HK-2 (cell line): ENCODE measurements at regions not wholly inside any gene's neighbourhood (a gene's known extent, or its start where the extent isn't known, plus 50 kb on each side); places are given as distances from the start of the nearest gene placed in this dataset.

Source experiments
- DNase-seq: peaks from one replicate; pipeline ENCODE4 v3.0.0-alpha.2; 2018; ENCODE audit not compliant: unreplicated experiment

DNA sequence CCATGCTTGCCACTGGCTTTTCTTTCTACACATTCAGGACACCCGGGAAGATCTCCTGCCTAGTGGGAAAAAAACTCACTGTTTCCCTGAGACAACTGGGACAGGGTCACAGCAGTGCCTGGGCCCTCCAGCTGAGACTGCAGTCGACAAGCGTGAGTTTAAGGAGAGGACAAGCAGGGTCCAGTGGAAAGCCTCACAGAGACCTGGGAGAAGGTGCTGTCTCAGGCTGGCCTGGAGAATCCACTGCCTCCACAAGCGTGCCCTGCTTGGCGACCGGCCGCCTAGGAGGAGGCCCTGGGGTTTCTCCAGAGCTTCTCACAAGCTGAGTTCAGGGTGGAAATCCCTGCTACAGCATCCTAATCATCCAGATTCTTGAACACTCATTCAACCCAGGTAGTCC lies 519.6 kb upstream of the RAB6C start:
- no peak for DNase-seq

DNA sequence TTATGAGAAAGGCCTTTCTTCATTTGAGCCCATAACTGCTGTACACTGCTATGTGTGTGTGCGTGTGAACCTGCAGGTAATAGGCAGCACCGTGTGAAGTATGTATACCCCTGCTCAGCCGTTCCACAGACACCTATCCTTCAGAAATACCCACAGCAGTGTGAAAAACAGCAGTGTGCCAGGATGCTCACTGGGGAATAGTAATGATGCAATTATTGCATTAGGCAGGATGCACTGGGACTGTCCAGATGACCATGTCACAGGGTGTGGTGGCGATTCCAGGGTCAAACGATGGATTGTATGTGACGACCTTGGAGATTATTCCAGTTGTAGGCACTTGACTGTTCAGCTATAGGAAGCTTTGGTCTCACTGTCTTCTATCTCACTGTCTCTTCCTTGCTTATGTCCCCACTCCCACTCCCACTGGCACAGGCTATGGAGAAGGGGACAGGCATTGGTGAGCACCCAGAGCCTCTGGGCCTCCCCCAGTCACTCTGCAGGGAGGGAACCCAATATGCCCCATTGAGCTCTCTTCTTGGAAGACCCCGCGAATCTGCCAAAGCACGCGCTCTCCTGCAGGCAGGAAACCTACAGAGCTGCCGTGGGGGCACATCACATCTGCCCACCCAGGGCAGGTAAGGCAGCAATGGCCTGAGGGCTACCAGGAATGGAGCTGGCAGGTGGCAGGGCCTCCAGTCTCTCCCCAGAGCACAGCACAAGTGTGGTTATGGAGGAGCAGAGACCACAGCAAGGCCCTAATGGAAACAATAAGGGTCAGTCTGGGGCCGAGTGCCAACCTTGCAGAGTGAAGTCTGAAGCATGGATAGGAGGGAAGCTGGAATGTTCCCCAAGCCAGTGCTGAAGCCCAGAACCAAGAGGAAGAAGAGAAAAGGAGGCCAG lies 518.9 kb upstream of the RAB6C start:
- no peak for DNase-seq

DNA sequence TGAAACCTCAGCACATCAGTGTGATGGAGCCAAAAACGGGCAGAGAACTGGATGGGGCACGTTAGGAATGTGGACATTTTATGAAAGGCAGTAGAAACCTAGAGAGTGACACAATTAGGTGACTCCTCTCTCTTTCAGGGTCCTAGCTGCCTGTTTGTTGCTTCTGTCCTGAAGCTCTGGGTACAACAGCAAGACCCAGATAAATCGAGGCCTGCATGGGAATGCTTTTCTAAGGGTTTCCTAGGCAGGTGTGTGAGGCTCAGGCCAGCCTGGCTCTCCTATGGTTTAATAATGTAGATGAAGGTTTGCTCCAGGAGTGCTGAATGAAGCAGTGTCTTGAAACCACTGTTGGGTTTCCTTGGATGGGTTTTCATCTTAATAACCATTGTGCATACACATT lies 517.1 kb upstream of the RAB6C start:
- DNase-seq: no peak

DNA sequence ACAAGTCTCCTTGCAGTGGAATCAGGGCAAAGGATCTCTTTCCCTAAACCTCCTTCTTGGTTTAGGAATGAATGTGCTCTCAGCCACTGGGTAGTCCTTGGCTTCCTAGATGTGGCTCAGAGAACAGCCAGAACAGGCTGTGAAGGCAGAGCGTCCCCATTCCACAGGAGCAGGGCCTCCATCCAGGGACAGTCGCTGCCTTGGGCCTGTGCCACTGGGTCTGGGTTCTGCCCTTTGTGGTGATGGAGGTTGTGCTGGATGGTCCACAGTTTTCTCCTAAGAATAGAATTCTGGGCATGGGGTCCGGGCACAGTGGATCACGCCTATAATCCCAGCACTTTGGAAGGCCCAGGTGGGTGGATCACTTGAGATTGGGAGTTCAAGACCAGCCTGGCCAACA lies 516.5 kb upstream of the RAB6C start:
- no peak for DNase-seq

DNA sequence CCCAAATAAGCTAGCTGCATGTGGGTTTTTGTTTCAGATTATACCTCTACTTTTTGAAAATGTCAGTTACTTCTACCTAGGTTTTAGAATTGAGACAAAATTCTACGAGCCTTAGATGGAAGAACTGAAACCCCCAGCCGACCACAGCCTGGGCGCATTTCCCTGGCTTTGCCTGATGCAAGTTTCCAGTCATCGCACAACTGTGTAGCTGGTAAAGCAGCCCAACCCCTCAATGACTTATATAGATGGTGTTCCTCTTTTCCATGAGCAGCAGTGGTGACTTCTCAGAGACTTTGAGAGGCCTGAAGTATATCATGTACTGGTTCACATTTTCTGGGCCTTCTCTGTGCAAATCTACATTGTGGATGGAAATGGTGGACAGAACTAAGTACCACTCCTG lies 515.4 kb upstream of the RAB6C start:
- no peak for DNase-seq

DNA sequence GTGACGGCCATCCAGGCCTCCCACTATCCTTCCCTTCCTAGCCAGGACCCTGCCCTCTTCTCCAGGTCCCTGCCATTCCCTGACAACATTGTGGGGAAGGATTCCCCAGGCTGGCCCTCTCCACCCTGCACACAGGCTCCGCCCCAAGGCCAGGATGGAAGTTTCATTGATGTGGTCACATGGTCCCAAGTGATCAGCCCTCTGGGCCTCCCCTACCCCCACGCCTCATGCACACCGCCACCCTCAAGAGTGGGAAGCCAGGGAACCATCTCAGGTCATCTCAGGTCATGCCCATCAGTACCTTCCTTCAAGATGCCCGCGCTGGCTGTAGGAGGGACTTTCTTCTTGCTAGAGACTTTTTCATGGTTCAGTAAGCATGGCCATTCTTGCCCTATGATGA lies 514.8 kb upstream of the RAB6C start:
- no peak for DNase-seq

DNA sequence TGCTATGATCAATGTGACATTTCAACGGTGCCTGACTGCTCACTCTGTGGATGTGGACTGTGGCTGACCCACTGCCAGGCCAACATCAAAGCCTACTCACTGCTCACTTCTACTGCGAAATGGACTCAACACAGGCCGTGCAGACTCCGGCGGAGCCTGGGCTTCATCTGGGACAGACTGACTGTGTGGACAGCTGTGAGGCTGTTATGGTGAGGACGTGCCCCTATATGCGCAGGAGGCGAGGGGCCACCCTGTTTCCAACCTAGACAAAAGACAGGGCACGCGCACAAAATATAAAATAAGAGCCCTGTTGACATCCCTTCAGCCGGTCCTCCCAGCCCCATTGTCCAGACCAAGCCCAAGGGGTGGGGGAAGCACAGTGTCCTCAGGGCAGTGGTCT lies 514.4 kb upstream of the RAB6C start:
- DNase-seq: no peak

DNA sequence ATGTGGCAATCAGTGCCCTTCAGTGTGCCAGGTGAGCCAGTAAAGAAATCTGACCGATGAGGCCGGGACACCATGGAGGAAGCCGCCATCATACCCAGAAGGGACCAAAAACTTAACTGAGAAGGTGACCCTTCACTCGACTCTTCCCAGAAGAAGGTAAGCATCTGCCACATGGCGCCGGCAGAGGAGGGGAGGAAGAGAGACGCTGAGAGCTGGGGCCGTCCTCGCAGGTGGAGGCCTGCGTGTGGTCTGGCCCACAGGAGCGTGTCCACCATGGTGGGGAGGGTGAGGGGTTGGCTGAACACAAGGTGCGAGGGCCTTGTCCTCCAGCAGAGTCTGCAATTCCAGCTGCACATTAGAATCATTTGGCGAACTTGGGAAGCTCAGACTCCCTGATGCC lies 513.1 kb upstream of the RAB6C start:
- no peak for DNase-seq

DNA sequence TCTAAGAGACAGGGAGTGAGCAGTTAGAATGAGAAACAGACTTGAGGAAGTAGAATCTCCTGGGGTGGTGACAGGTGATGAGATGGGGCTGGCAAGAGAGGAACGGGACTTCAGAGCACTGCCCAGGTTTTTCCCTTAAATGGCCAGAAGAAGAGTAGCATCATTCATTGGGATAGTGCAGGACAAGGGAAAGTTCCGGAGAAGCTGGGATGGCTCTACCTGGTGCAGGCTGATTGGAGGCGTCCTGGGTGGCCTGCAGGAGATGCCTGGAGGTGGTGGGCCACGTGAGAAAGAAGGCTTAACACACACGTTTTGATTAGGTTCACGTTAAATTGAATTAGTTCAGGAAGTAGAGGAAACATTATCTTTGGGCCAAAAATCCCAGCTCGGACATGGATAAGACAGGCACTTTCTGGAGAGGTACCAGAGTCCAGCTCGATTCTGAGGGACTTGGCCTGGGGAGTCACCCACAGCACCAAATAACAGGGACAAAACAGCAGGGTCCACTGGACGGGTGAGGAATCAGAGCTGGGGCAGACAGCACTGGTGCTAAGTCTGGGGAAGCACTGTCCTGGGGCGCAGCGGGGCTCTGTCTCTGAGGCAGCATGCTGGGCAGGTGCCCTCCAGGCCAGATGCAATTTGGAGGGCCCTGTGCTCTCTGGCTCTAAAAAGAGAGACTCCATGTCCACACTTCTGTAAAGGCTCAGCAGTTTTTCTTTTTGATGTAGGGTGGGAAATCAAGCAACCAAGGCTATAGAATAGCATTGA lies 512.3 kb upstream of the RAB6C start:
- DNase-seq: no peak

DNA sequence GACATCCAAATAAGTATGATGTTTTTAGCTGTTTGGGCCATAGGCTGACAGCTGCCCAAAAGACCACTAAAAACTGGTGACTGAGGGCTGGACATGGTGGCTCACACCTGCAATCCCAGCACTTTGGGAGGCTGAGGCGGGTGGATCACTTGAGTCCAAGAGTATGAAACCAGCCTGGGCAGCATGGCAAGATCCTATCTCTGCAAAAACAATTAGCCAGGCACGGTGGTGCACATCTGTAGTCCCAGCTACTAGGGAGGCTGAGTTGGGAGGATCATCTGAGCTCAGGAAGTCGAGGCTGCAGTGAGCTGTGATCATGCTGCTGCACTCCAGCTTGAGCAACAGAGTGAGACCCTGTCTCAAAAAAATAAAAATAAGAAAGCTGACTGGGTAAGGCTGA lies 511.5 kb upstream of the RAB6C start:
- no peak for DNase-seq

DNA sequence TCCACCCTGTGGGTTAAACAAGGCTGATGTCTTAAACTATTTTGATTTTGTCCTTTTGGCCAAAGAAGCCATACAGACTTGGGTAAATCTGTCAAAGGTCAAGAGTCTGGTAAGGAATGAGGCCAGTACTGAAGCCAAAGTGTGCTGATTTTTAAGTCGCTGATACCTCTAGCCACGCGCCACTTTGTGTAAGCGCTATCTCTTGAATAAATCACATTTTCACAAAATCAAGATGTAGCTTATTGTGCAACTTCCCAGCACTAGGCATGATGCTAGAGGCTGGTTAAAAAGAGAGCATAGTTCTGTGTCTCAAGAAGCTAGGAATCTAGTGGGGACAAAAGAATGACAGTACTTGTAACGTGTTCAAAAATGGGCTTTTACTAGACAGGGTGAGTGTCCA lies 510.6 kb upstream of the RAB6C start:
- DNase-seq: no peak

DNA sequence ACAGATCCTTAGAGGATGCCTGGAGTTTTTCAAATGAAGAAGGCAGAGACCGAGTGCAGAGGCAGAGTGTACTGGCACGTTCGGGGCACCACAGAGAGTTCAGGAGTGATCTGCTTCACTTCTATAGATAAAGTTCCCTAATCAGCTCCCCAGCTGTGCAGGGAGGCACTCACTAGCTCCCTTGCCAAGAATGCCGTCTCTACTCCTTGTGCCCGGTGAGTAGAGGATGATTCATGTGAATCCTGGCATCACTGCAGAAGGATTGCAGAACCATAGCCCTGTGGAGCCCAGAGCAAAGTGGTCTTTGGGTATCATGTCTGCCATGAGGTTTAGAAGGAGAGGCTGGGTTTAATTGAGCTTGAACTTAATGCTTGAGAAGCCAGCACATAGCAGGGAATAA lies 510.1 kb upstream of the RAB6C start:
- DNase-seq: no peak

DNA sequence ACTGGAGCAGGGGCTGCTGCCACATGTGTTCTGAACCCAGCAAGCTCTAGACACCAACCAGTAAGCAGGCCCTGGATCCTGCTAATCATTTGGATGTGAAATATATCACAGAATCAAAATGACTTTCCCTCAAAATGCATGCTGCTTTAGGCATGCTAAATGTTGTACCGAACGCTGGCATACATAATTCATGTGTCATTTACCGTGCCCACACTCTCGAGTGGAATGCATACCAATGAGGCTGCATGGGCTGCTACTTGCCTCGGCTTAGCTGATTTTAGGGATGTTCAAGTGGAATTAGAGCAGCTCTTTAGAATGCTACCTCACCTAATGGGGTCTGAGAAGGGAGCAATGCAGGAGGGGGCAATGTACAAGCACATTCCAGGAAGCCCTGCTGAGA lies 509.6 kb upstream of the RAB6C start:
- DNase-seq: no peak

DNA sequence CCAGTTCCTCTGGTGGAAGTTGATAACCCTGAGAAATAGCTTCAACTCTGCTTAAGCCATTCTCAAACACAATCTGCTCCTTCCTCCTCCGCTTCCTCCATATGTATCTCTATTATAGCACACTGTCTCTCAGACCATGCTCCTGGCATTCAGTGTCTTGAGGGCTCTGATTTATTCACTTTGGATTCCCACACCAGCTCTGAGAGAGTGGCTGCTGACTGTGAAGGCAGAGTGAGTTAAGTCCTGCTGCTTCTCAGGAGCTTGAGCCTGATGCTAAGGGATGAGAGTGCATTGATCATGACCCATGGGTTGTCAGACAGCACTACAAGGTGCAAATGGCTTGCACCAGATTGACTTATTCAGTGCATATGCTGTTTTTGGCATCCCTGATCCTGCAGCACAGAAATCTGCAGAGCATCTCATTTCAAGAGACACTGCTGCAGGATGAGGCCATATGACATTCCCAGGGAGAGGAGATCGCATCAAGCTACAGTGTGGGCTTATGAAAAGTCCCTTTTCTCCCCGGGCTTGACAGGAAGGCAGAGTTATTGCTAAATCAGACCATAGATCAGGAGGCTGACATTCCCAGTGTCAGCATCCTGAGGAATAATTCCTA lies 500.5 kb upstream of the RAB6C start:
- no peak for DNase-seq

DNA sequence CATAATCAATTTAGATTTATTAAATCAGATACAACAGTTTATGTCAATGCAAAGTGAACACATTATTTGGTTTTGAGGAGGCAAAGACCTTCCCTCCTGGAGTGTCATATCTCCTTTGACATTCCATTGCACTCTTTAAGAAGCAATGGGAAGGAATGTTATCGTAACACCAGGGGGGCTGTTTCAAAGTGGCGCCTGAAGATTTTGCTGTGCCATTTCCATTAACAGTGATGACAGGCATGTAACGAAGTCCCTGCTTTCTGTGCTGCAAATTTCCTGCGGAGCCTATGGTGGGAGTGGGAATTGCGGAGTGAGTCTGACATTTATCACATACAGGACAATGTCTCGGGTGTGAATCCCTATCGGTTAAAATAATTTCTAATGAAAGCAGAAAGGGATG lies 499.6 kb upstream of the RAB6C start:
- no peak for DNase-seq

DNA sequence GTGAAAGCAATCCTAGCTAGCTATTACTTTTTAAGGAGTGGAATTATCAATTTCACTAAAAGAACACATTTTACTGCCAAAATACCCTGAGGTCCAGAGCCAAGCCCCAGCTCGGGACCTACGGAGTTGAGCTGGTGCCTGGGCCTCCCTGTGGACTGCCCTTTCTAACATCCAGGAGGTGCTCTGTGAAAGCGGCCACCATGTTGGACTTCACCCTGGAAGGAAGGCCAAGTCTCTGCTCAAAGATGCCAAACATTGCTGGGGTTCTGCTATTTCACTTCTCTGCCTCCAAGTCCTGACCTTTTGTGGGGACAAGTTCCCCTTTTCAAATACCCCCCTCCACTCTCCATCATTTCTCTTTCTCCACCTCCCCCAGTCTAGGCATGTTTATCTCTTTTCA lies 498.7 kb upstream of the RAB6C start:
- no peak for DNase-seq

DNA sequence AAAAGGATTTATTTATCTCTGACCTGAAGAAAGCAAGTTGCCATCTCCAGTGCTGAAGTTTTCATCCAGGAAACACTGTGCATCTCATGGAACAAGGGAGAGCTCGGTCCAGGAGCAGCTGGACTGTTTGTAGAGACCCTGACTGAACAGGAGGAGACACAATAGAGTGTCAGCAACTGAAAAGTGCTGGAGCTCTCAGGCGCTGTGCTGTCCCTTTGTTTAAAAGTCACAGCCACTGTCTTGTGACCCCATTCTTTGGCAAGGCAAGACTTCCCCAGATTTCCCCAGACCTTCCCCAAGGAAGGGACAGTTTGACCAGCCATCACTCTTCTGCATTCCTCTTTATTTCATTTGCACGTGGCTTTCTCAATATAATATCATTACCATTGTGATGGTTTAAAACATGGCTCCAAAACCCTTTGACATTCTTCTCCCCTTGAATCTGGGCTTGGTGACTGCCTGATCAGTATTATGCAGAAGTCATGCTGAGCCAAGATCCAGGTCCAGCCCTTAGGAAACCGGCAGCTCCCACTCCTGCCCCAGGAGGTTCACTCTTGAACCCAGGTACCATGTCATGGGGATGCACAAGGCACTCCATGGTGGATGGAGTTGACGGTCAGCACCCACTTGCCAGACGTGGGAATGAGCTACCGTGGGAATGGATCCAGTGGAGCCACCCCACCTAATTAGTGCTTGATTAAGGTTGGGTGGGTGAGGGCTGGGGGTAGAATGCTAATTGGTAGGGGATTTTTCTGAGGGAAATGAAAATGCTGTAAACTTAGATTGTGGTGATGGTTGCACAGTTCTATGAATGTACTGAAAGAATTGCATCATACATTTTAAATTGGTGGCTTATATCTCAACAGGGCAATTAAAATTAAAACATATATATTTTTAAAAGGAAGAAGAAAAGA lies 497.9 kb upstream of the RAB6C start:
- DNase-seq: no peak

DNA sequence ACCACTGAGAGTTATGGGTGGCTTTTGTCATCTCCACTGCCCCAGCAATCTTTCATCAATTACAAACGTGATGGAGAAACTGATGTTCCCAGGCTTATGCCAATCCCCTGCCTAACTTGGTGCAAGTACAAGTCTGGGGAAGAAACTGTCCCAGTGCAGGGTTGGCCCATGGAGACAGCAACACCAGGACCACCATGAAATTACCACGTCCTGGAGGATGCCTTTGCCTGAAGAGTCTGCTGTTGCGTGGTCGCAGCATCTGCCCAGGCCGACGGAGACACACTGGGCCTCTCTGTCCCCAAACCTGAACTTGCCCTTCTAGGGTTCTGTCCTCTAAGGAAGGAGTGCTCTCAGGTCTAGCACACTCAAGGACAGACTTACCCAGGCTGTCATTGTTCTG lies 496.8 kb upstream of the RAB6C start:
- DNase-seq: no peak

DNA sequence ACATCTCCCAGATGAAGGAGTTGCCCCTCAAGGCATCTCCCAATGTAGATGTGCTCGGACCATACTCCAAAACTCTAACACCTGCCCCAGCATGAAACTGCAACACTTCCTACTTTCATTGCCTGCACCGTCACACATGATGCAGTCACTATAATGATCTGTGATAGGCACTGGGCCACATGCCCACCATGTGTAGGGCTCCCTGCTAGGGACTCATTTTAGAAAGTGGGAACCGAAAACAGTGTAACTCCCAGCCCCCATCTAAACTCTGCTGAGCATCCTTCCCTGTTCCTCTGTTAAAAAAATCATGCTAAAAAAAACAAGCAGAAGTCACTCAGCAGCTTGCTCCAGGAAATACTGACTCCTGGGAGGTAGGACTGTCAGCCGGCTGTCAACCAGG lies 496.1 kb upstream of the RAB6C start:
- no peak for DNase-seq

DNA sequence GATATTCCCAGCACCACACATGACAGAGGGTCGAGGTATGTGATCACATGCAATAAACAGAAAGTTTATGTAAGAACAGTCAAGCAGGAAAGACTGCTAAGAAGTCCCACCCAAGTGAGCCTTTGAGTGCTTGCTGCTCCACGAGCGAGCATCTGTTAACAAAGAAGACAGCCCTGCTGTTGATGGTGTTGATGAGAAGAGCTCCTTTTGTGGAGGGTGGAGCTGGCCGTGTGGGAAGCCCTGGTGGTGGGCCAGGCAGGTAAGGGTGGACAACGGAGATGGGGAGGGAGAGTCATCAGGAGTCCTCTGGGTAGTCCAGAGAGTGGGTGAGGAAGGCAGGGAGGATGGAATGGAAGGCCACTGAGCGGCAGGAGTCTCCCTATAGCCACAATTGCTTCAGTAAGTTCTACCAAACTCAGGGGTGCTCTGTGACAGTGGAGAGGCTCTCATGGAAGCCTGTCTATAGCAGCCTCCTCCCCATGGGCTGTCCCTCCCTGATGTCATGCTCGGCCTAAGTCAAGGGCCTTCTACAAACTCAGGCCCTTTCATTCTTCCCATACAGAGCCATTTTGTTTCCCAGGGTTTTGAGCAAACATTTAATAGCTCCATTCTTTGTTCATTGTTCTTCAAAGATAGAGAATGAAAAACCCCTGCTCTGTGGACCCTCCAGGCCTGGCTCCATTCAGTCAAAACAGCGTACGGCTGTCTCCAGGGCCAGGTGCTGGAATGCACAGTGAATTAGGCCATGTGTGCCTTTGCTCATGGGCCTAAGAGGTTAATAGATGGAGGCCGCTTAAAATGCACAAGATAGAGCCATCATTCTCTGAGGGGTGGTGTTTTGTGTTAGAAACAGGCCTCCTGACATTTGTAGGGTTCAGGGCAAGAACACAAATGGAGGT lies 494.2 kb upstream of the RAB6C start:
- no peak for DNase-seq

DNA sequence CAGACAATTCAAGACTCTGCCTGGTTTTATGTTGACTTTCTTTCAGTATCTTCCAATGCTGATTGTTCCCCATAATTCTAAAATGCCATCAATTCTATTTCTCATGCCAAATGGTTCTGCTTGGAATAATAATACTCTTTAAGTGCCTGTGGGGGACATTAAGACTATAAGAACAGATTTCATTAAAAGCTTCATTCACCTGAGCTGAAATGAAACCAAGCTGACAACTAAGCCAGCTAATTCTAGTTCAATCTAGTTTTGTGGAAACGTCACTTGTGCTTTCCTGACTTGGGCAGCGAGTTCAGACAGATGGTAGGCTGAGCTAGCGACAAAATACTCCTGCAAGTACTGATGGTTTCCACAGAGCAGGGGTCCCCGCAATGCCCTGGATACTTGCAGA lies 491.1 kb upstream of the RAB6C start:
- no peak for DNase-seq
